ENCODE measurements at regions not wholly inside any gene's neighbourhood (a gene's known extent, or its start where the extent isn't known, plus 50 kb on each side); places are given as distances from the start of the nearest gene placed in this dataset.
"Not testable (repeated sequence)": the region's sequence is repeated elsewhere in the genome, so short reads cannot be mapped to it uniquely, and the experiment has no call there.

DNA sequence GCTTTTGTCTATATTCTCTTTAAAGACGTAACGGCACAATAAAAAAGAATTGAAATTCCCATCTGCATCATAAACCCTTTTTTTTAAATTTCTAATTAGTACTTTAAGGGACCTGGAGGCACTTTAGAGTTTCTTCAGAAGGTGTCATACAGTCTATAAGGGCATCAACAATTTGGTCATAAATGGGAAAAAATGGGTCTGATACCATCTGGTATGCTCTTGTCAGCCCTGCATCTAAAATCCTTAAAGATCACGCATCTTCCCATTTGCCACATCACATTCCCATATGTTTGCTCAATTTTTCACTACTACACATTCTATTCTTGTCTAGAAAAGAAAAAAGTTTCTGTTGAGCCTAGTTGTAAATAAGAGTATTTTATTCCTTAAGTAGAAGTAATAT, 53.8 kb downstream of the COX7C start:
- no peak for DNase-seq (ENCODE audit: low read depth, low spot score)

DNA sequence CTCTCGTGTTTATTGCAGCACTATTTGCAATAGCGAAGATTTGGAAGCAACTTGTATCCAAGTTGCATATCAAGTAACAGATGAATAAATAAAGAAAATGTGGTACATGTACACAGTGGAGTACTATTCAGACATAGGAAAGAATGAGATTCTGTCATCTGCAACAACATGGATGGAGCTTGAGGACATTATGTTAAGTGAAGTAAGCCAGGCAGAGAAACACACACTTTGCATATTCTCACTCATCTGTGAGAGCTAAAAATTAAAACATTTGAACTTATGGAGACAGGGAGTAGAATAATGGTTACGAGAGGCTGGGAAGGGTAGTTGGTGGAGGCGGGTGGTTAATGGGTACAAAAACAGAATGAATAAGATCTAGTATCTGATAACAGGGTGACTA, 56.3 kb downstream of the COX7C start:
- no peak for DNase-seq (ENCODE audit: low read depth, low spot score)

DNA sequence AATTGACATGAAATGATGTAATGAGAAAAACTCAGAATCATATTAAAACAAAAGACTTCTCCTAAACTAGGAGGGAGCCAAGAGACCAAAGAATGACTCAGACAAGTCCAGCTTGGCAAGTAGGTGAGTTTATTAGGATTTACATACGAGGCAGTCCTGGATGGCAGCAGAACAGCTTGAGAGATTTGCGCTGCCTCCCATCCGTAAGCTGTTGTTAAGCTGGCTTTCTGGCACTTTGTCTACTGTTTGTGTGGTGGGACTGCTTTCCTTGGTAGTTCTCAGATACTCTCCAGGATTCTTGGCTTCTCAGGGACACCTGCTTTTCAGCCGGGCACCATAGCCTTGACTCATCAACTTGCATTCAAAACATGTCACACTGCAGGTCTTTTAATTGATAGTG, 57.6 kb downstream of the COX7C start:
- no peak for DNase-seq (ENCODE audit: low read depth, low spot score)

DNA sequence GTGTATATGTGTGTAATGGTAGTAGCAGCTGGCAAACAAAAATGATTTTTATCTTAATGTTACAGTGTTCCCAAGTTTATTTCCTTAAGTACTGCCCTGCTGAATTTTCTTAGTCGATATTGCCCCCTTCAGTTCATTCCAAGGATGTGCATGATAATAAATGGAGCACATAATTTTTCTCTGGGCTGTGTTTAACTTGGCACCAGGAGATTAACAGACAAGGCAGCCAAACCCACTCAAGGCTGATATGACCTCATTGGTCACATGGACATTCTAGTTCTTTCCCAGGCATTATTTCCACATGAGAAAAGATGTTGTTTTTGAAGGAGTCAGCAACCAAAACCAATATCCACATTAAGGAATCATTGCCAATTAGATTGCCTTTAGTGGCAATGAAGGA, 61.8 kb downstream of the COX7C start:
- DNase-seq (ENCODE audit: low read depth, low spot score): peak; percentile 17

DNA sequence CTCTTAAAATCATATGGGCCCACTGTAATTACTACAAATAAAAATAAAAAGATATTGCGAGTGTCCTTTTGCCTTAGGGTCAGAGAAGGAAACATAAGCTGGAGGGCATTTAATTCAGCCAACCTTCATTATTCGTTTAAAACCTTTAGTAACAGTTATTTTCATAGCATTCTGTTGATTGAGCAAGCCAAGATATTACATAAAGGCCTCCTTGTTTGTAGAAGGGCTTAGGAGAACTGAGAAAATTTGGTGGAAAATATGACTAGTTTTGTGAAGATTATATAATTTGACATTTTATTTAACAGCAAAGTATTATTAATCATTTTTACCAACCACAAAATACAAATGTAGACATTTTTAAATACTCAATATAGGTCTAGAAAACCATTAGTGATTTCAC, 62.2 kb downstream of the COX7C start:
- DNase-seq (ENCODE audit: low read depth, low spot score): no peak

DNA sequence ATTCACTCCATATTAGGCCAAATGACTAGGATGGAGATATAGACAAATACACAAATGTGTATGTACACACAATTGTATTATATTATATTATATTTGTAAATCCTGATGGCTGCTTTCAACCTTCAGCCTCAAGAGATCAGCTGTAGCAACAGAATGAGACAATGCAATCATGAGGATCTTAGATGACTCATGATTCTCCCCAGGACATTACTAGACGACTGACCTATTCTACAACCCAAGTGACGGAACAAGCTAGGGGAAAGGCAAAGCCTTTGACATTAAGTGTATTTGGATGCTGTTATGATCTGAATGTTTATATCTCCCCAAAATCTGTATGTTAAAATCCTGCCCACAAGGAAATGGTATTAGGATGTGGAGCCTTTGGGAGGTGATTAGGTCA, 66.5 kb downstream of the COX7C start:
- no peak for DNase-seq (ENCODE audit: low read depth, low spot score)

DNA sequence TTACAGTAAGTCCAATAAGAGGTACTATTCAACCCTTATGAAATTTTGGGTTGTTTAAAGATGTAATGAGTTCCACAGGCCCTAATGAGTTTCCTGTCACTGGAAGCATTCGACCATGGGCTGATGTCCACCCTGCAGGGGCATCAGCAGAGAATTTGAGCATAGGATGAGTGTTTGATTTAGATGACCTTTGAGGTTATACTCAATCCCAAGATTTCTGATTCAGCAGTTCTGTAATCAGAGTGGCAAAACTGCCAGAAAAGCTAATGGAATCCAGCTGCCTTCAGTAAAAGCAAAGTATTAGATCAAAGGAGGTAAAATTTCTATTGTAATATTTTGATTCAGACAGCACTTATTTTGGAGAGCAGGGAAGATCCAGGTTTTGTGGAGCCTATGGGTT, 68.3 kb downstream of the COX7C start:
- no peak for DNase-seq (ENCODE audit: low read depth, low spot score)

DNA sequence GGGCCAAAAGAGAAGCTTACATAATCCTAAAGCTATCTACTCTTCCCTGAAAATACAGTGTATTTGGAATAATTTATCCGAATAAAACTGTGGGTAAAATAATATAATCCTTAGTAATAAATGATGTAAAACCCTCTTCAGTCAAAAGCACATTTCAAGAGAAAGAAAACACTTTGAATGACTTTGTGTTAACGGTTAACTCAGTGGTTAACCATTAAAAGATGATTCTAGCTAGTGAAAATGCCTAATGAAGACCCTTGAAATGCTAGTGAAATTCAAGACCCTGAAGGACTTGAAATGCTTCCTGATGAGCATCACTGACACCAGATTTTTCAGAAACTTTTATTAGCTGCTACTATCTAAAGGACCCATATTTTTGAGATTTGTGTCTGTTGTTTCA, 70.7 kb downstream of the COX7C start:
- no peak for DNase-seq (ENCODE audit: low read depth, low spot score)

DNA sequence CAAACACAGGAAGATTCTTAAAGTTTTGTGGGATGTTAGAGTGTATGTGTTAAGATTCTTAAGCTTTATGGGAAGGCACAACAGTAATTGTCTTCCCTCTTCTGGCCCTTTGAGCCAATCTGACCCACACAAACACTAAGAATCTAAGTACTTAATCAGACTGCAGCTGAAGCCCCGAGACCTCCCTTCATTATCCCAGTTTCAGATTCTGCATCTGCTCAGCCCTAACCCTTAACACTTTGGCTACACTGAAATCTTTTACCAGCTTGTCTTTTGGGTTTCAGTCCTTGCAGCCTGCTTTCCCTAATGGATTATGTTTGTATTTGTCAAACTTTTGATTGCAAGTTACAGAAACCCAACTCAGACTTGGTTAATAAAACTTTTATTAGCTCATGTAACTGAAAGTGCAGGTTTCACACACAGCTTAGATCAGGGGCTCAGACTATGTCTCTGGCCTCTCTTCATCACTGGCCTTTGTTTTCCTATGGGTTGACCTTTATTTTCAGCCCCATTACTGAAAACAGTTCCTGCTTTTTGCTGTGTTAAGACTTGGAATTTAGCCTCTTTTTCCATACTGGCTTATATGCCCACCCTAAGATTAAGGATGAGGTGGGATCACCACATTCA, 71.5 kb downstream of the COX7C start:
- no peak for DNase-seq (ENCODE audit: low read depth, low spot score)

DNA sequence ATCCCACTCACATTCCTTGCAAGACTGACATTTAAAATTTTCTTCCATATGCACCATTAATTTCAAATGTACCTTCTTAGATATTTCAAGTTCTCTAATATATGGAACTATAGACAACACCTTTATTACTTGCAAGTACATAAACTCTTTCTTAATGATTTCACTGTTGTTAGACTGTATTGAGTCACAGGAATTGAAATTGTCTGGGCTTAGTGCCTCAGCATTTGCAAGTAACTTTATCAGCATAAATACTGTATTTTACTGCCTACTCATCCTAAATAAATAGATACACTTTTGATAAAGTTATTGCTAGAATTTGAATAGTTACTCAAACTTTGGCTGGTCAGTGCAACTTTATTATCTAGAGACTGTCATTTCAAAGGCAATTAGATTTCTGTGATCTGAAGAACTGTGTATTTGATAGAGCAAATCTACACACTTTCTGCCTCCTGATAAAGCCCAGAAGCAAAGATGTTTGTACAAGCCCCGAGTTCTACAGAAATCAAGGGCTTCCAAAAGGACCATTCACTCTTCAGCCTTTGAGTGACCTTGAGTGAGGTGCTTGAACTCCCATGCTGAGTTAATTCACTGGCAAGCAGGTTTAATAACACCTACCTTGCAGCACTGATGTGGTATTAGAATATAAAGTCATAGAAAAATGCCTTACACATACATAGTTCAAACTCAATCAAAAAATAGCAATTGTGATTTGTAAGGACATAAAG, 91.6 kb downstream of the COX7C start:
- DNase-seq (ENCODE audit: low read depth, low spot score): no peak

DNA sequence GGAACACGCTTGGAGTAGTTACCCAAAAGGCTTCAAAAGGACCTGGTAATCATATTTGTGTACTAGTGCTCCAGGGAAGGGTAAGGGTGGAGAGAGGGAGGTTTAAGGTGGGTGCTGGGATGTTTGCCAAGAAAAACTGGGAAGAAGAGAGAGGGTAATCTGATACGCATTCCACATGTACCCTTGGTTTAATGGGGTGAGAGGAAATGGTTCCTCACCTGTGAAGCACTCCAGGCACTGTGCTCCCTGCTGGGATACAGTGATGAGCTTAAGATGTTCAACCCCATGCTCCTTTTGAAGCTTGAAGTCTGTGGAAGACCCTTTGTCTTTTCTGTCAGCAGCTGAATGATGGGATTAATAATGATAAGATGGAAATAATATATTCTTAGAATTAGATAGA, 98.4 kb downstream of the COX7C start:
- no peak for DNase-seq (ENCODE audit: low read depth, low spot score)

DNA sequence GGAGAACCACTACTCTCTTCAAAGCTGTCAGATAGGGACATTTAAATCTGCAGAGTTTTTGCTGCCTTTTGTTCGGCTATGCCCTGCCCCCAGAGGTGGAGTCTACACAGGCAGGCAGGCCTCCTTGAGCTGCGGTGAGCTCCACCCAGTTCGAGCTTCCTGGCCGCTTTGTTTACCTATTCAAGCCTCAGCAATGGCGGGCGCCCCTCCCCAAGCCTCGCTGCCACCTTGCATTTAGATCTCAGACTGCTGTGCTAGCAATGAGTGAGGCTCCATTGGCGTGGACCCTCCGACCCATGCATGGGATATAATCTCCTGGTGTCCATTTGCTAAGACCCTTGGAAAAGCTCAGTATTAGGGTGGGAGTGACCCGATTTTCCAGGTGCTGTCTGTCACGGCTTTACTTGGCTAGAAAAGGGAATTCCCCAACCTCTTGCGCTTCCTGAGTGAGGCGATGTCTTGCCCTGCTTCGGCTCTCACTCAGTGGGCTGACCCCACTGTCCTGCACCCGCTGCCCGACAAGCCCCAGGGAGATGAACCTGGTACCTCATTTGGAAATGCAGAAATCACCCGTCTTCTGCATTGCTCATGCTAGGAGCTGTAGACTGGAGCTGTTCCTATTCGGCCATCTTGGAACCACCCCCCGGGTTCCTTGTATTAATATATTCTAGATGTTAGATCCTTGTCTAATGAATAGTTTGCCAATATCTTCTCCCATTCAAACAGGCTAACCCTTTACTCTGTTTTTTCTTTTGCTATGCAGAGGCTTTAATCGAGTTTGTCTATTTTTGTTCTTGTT, 113.8 kb downstream of the COX7C start:
- DNase-seq (ENCODE audit: low read depth, low spot score): not testable (repeated sequence)

DNA sequence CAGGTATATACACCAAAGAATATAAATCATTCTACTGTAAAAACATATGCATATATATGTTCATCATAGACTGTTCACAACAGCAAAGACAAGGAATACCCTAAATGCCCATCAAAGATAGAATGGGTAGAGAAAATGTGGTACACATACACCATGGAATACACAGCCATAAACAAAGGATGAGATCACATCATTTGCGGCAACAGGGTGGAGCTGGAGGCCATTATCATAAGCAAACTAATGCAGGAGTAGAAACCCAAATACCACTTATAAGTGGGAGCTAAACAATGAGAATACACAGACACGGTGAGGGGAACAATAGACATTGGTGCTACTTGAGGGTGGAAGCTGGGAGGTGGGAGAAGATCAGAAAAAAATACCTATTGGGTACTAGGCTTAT, 117.6 kb downstream of the COX7C start:
- no peak for DNase-seq (ENCODE audit: low read depth, low spot score)

DNA sequence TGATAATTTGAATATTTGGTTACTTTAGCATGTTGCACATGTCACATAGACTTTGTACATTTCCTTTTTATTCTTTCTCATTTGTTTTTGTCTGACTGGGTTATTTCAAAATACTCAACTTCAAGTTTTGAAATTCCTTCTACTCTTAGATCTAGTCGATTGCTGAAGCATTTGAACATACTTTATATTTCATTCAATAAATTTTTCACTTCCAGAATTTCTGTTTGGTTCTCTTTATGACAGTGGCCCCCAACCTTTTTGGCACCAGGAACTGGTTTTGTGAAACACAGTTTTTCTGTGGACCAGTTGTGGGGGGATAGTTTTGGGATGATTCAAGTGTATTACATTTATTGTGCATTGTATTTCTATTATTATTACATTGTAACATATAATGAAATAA, 119.8 kb downstream of the COX7C start:
- no peak for DNase-seq (ENCODE audit: low read depth, low spot score)

DNA sequence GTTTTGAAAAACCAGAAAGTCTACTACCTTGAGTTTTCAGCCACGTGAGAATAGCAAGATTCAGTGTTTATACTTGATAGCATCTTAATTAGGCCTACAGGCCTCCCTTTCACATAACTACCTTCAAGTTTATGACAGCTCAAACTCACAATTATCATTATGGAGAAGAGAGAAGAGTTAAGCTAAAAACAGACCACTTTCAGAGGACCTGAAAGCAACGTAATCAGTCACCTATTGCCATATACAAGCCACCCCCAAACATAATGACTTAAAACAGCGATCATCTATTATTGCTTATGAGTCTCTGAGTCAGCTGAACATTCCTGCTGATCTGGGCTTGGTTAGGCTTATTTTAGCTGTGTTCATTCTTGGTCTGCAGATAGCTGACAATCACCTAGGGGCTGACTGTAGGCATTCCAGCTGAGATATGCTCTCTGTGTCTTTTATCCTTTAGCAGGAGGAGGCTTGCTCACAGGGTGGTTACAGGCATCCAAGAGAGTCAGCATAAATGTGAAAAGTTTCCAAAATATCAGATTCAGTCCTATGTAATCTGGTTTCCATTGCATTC, 130.9 kb downstream of the COX7C start:
- DNase-seq (ENCODE audit: low read depth, low spot score): no peak

DNA sequence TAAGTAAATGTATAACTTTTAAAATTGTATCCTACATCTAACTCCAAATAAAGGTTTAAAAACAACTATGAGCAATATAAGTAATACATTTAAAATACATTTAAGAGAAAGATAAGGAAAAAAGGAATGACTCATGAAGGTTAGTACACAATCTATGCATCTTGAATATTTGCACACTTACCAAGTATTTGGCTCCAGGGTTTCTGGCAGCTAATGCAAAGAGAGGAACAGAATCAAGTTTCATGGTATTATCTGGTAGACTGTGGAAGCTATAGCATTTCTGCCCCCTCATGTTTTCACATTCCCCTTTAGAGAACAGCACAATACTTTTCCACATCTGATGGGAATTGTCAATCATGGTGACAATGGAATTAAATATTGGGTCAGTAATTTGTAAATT, 132.1 kb downstream of the COX7C start:
- DNase-seq (ENCODE audit: low read depth, low spot score): no peak

DNA sequence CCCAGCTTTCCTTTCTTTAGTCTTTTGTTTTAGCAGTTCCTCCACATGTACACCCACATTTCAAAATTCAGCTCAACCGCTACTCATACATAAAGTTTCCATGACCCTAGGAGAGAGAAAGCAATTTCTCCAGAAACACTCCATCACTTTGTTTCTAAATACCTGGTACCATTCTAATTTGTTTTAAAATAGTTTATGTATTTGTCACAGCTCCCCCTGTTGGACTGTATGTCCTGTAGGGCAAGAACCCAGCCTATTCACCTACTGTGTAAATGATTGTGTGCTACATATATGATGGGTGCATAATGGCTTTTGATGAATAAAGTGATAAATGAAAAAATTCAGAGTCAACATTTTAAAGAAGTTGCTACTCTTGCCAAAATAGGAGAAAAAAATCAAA, 139.1 kb downstream of the COX7C start:
- DNase-seq (ENCODE audit: low read depth, low spot score): no peak

DNA sequence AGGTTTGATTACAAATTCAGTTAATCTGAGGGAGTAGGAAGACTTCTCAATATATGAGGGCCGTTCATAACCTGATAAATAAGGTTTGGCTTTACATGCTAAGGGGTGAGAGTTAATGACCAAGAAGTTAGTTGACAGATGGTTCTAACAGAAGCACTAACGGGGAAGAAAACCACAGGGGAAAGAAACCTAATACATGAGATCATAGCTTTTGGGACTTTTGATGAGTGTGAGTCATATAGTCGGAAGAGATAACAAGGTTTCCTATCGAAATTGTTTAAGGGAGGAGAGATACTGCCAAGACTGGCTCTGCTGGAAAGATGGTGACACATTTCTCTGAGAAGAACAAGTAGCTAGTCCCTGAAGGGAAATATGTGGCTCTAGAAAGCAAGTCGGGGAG, 140.1 kb downstream of the COX7C start:
- no peak for DNase-seq (ENCODE audit: low read depth, low spot score)

DNA sequence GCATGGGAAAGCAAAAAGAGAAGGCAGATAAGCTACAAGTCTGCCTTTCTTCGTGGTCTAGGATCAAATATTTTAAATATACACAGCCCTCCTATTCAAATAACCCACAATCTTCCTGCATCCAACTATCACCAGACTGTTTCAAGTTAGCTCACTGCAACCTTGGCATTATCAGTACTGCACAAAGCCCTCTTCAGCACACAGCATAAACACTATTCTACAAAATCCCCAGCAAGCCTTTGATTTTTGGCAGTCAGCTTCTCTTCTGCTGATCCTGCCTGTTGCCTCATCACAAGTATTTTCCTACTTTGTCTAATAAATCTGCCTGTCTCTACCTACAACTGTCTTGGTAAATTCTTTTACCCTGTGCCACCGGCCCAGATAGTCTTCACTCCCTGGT, 142.9 kb downstream of the COX7C start:
- no peak for DNase-seq (ENCODE audit: low read depth, low spot score)

DNA sequence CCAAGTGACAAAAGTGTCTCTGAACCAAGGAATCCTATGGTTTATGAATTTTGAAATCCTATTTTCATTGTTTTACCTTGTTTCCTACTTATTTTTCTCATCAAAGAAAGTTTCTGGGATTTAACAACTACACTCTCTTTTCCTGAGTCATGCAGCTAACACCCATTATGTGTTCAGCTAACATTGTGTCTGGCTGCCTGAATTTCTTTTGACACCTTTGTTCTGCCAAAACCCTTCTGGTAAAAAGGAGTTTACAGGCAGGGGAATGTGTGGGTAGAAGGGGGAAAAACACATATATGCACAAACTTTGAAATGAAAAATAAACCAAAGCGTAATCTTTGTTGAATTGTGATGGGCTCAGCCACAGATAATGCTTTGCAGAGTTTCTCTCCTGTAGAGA, 146.2 kb downstream of the COX7C start:
- DNase-seq (ENCODE audit: low read depth, low spot score): no peak

DNA sequence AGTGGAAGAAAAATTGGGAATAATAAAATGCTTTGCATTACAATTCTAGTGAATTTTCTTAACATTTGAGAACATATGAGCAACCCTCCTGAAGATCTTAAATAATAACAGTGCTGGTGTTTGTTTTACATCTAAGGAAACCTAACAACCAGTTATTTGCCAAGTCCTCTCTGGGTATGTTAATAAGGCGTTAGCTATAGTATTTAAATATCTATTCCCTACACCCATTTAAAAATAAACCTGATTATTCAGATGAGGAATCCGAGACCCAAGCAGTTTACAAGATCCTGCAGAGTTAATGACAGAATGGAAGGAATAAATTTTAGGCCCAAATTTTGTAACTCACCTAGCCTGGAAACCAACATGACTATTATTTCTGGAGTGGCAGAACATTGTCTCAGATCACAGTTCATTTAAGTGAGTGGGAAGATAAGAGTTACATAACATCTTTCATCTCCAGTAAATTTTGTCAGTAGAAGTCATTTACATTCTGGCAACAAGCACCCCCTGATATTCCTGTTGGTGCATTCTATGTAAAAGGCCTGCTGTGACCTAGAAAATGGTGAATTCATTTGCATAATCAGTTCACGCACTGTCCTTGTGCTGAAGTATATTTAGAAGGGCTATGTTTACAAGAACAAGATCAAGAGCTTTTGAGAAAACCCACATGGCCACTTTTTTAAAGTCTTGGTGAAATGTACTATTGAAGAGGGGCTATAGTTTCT, 148.2 kb downstream of the COX7C start:
- no peak for DNase-seq (ENCODE audit: low read depth, low spot score)

DNA sequence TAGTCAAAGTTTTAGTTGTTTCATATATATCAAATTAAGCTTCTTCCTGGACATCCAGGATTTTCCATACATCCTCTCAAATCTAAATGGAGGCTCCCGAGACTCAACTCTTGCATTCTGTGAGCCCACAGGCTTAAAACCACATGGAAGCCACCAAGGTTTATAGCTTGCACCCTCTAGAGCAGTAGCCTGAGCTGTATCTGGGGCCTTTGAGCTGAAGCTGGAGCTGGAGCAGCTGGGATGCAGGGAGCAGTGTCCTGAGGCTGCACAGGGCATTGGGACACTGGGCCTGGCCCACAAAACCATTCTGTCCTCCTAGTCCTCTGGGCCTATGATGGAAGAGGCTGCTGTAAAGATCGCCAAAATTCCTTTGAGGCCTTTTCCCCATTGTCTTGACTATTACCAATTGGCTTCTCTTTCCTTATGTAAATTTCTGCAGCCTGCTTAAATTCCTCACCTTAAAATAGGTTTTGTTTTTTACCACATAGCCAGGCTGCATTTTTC, 151.0 kb downstream of the COX7C start:
- no peak for DNase-seq (ENCODE audit: low read depth, low spot score)

All from smooth muscle cell of the brain vasculature (primary cell).